Activated CD4-positive, alpha-beta memory T cell treated with anti-CD3 and anti-CD28 coated beads for 36 hours (primary cell): ENCODE measurements at regions not wholly inside any gene's neighbourhood (a gene's known extent, or its start where the extent isn't known, plus 50 kb on each side); places are given as distances from the start of the nearest gene placed in this dataset.

Source experiments
- CTCF ChIA-PET: fragments of 350-600 bp; sonication (Branson Sonifier 250); formaldehyde crosslinking; loops from one replicate; lab custom pipeline; 2021; ENCODE audit warnings: antibody characterized with exemption, inconsistent platforms; lab: Charles Lee
- POLR2A ChIA-PET: fragments of 350-600 bp; sonication (Branson Sonifier 250); formaldehyde crosslinking; loops from one replicate; lab custom pipeline; 2021; ENCODE audit warnings: antibody characterized with exemption; lab: Charles Lee
- DNase-seq: peaks from one replicate; pipeline ENCODE4 v3.0.0-alpha.2; 2020
- H3K27ac Mint-ChIP-seq: one replicate; pipeline ENCODE4 v1.8.0; 2021; ENCODE audit warnings: mixed read lengths
- H3K27me3 Mint-ChIP-seq: one replicate; pipeline ENCODE4 v1.8.0; 2021; ENCODE audit warnings: mixed read lengths
- H3K36me3 Mint-ChIP-seq: one replicate; pipeline ENCODE4 v1.8.0; 2021; ENCODE audit warnings: mixed read lengths
- H3K4me1 Mint-ChIP-seq: one replicate; pipeline ENCODE4 v1.8.0; 2021; ENCODE audit warnings: low read depth, mixed read lengths
- H3K4me3 Mint-ChIP-seq: one replicate; pipeline ENCODE4 v1.8.0; 2021; ENCODE audit warnings: mild to moderate bottlenecking, mixed read lengths
- H3K9me3 Mint-ChIP-seq: one replicate; pipeline ENCODE4 v1.8.0; 2021; ENCODE audit warnings: mixed read lengths
- intact Hi-C: fragments of 100-400 bp; cut with micrococcal nuclease; formaldehyde crosslinking; loops from one replicate; pipeline ENCODE4 v1.15.1; 2023

- Mint-ChIP-seq H3K4me1 (peaks cover 42% of the 10 kb centered on the region), H3K9me3 (peaks cover 3% of the 10 kb centered on the region), H3K36me3 (no peaks in the 10 kb centered on the region), H3K27ac (no peak overlapping the region), H3K4me3 (no peak overlapping the region), H3K27me3 (no peaks in the 10 kb centered on the region)
- CTCF ChIA-PET: no interaction called here
- DNase-seq: no peak
- intact Hi-C loops: no loop called here
- POLR2A ChIA-PET: no interaction called here
Measured at GRCh38 chr12:67582238-67582834, 66.2 kb upstream of the DYRK2 start.

- H3K4me3 Mint-ChIP-seq: no peak overlapping the region
- intact Hi-C loops: no loop called here
- H3K9me3 Mint-ChIP-seq: peaks cover 3% of the 10 kb centered on the region
- ChIA-PET CTCF (no interaction called here), POLR2A (no interaction called here)
- H3K27ac Mint-ChIP-seq: no peak overlapping the region
- no peak for DNase-seq
- H3K36me3 Mint-ChIP-seq: no peaks in the 10 kb centered on the region
- peaks cover 38% of the 10 kb centered on the region for H3K4me1 Mint-ChIP-seq
- H3K27me3 Mint-ChIP-seq: no peaks in the 10 kb centered on the region
Measured at GRCh38 chr12:67582844-67583243, 65.7 kb upstream of the DYRK2 start.

GRCh38 chr12:67586951-67587350 is 61.6 kb upstream of the DYRK2 start:
- peaks cover 24% of the 10 kb centered on the region for H3K4me1 Mint-ChIP-seq
- intact Hi-C loops: no loop called here
- no peaks in the 10 kb centered on the region for H3K9me3 Mint-ChIP-seq
- no peak for DNase-seq
- H3K27ac Mint-ChIP-seq: no peak overlapping the region
- H3K27me3 Mint-ChIP-seq: no peaks in the 10 kb centered on the region
- no peaks in the 10 kb centered on the region for H3K36me3 Mint-ChIP-seq
- ChIA-PET CTCF (no interaction called here), POLR2A (no interaction called here)
- no peak overlapping the region for H3K4me3 Mint-ChIP-seq

- intact Hi-C loops: no loop called here
- ChIA-PET CTCF (no interaction called here), POLR2A (no interaction called here)
Measured at GRCh38 chr12:67589078-67589477, 59.5 kb upstream of the DYRK2 start.

GRCh38 chr12:67590149-67590790 is 58.3 kb upstream of the DYRK2 start:
- H3K27me3 Mint-ChIP-seq: no peaks in the 10 kb centered on the region
- intact Hi-C loops: loop anchor here (2.0 to 5.0 kb wide), 7 partner anchors 41 to 1288 kb away; partner anchors contain the start of genes CAND1, DYRK2 and HELB
- no peaks in the 10 kb centered on the region for H3K9me3 Mint-ChIP-seq
- DNase-seq: peak; percentile 50
- peaks cover 47% of the 10 kb centered on the region for H3K4me1 Mint-ChIP-seq
- H3K27ac Mint-ChIP-seq: no peak overlapping the region
- H3K36me3 Mint-ChIP-seq: no peaks in the 10 kb centered on the region
- no peak overlapping the region for H3K4me3 Mint-ChIP-seq
- CTCF ChIA-PET: interaction anchor here (1.0 to 1.1 kb wide), 2 partner anchors 40 to 148 kb away, joined by 3 to 5 read pairs; no protein-coding TSS in a partner anchor
- POLR2A ChIA-PET: interaction anchor here (0.7 kb wide), 1 partner anchor 568 kb away, joined by 4 read pairs; no protein-coding TSS in a partner anchor

More at GRCh38 chr12:67589078-67589477, 59.5 kb upstream of the DYRK2 start:
- Mint-ChIP-seq H3K27me3 (no peaks in the 10 kb centered on the region), H3K9me3 (no peaks in the 10 kb centered on the region), H3K36me3 (no peaks in the 10 kb centered on the region), H3K27ac (no peak overlapping the region), H3K4me3 (no peak overlapping the region), H3K4me1 (peaks cover 45% of the 10 kb centered on the region)
- no peak for DNase-seq

GRCh38 chr12:67592228-67593011 is 56.1 kb upstream of the DYRK2 start:
- Mint-ChIP-seq H3K27ac (peak overlapping the region; percentile 67), H3K9me3 (peaks cover 2% of the 10 kb centered on the region), H3K4me3 (no peak overlapping the region)

GRCh38 chr12:67593041-67593440 is 55.5 kb upstream of the DYRK2 start:
- ChIA-PET CTCF (no interaction called here), POLR2A (no interaction called here)
- Mint-ChIP-seq H3K27ac (peak overlapping the region; percentile 67), H3K4me3 (no peak overlapping the region), H3K36me3 (no peaks in the 10 kb centered on the region), H3K4me1 (peaks cover 47% of the 10 kb centered on the region), H3K9me3 (peaks cover 3% of the 10 kb centered on the region), H3K27me3 (no peaks in the 10 kb centered on the region)
- intact Hi-C loops: loop anchor here (5.0 kb wide), 6 partner anchors 54 to 1291 kb away; partner anchors contain the start of genes CAND1, DYRK2 and HELB
- DNase-seq: no peak

More at GRCh38 chr12:67592228-67593011, 56.1 kb upstream of the DYRK2 start:
- intact Hi-C loops: loop anchor here (5.0 kb wide), 6 partner anchors 55 to 1290 kb away; partner anchors contain the start of genes CAND1, DYRK2 and HELB
- H3K4me1 Mint-ChIP-seq: peaks cover 47% of the 10 kb centered on the region
- H3K27me3 Mint-ChIP-seq: no peaks in the 10 kb centered on the region
- ChIA-PET POLR2A (no interaction called here), CTCF (interaction anchor here (1.2 kb wide), 1 partner anchor 238 kb away, joined by 3 read pairs; no protein-coding TSS in a partner anchor)
- DNase-seq: no peak
- H3K36me3 Mint-ChIP-seq: no peaks in the 10 kb centered on the region

GRCh38 chr12:67593461-67594330 is 54.8 kb upstream of the DYRK2 start:
- POLR2A ChIA-PET: no interaction called here
- no peak overlapping the region for H3K27ac Mint-ChIP-seq

GRCh38 chr12:67594888-67595287 is 53.7 kb upstream of the DYRK2 start:
- intact Hi-C loops: loop anchor here (5.0 kb wide), 6 partner anchors 52 to 1293 kb away; partner anchors contain the start of genes CAND1, DYRK2 and HELB
- Mint-ChIP-seq H3K4me3 (no peak overlapping the region), H3K9me3 (peaks cover 9% of the 10 kb centered on the region), H3K4me1 (peaks cover 42% of the 10 kb centered on the region), H3K36me3 (peaks cover 3% of the 10 kb centered on the region), H3K27ac (no peak overlapping the region), H3K27me3 (no peaks in the 10 kb centered on the region)
- ChIA-PET POLR2A (no interaction called here), CTCF (no interaction called here)
- no peak for DNase-seq

More at GRCh38 chr12:67593461-67594330, 54.8 kb upstream of the DYRK2 start:
- Mint-ChIP-seq H3K9me3 (peaks cover 3% of the 10 kb centered on the region), H3K27me3 (no peaks in the 10 kb centered on the region), H3K4me1 (peaks cover 47% of the 10 kb centered on the region), H3K36me3 (peaks cover 2% of the 10 kb centered on the region), H3K4me3 (no peak overlapping the region)
- intact Hi-C loops: loop anchor here (5.0 kb wide), 6 partner anchors 54 to 1291 kb away; partner anchors contain the start of genes CAND1, DYRK2 and HELB
- no peak for DNase-seq
- CTCF ChIA-PET: no interaction called here

- no peaks in the 10 kb centered on the region for H3K27me3 Mint-ChIP-seq
- intact Hi-C loops: no loop called here
- no peak overlapping the region for H3K27ac Mint-ChIP-seq
- H3K4me1 Mint-ChIP-seq: peaks cover 39% of the 10 kb centered on the region
- peaks cover 3% of the 10 kb centered on the region for H3K36me3 Mint-ChIP-seq
- DNase-seq: no peak
- peaks cover 10% of the 10 kb centered on the region for H3K9me3 Mint-ChIP-seq
- POLR2A ChIA-PET: no interaction called here
- CTCF ChIA-PET: interaction anchor here (0.6 kb wide), 1 partner anchor 93 kb away, joined by 3 read pairs; no protein-coding TSS in a partner anchor
- no peak overlapping the region for H3K4me3 Mint-ChIP-seq
Measured at GRCh38 chr12:67595365-67595764, 53.2 kb upstream of the DYRK2 start.

GRCh38 chr12:67598598-67598997 is 49.9 kb upstream of the DYRK2 start:
- peaks cover 3% of the 10 kb centered on the region for H3K36me3 Mint-ChIP-seq
- DNase-seq: no peak
- ChIA-PET CTCF (no interaction called here), POLR2A (no interaction called here)
- peaks cover 10% of the 10 kb centered on the region for H3K9me3 Mint-ChIP-seq
- peaks cover 12% of the 10 kb centered on the region for H3K4me1 Mint-ChIP-seq
- no peaks in the 10 kb centered on the region for H3K27me3 Mint-ChIP-seq
- H3K27ac Mint-ChIP-seq: no peak overlapping the region
- intact Hi-C loops: no loop called here
- no peak overlapping the region for H3K4me3 Mint-ChIP-seq
